HG02588 (cell line): ENCODE measurements at regions not wholly inside any gene's neighbourhood (a gene's known extent, or its start where the extent isn't known, plus 50 kb on each side); places are given as distances from the start of the nearest gene placed in this dataset.

ENCODE experiments used
- ATAC-seq: cut with Tn5 transposase; IDR thresholded peaks from one replicate; pipeline ENCODE4 v1.9.1; 2021; ENCODE audit warnings: mild to moderate bottlenecking, moderate library complexity; ENCODE audit not compliant: unreplicated experiment

DNA sequence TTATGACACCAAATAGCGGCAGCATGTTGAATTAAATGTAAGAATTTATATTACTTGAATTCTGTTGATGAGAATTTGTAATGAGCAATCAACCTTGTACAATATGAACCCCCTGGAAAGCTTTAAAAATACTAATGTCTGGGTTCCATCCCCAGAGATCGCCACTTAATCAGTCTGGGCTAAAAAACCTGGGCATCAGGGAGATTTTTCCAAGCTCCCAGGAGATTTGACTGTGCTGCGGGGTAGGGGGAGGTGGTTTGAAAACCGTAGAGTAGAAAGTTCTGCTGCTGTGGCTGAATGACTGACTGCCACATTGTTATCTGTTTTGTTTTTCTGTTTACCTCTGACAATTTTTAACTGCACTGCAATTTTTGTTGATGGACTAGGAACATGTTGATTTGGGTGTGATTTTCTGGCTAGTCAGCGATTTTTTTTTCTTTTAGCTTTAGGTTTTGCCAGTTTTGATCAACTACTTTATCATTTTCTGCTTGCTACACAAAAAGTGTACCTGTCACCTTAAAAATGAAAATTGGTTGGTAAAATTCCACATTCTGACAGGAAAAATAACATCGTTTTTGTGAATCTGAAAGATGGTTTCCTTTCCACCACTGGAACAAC is 79.3 kb downstream of the PCTP start:
- no peak for ATAC-seq

DNA sequence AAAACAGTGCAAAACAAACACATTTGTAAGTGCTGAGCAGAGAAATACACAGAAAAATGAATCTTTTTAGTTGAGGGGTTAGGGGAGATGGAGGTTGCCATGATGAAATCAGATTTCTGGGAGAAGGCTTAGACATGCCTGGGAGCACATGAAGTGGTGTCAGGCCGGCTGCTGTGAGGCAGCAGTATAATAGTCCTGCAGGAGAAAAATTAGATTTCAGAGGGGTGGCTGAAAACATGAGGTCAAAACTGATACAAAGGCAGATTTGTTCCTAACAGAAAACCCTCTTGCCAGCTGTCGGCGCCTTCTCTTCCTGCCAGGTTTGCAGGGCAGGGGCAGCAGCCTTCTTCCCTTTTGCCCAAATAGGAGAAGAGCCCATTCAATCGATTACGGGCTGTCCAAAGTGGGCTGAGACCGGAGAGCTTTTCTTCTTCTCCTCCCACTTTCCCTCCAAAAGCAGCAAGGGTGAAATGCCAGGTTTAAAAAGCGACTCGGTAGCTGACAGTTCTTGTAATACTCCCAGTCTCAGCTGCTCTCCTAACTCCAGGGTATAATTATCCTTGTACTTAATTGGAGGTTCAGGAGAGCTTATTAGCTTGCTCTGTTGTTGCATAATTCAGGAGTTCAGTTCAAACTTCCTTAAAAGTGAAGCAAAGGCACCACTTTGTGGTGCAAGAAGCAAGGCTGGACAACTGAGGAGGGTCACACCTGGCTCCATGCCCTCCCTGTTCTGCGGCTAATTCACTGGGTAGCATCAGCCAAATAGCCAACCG is 80.0 kb downstream of the PCTP start:
- ATAC-seq, result no peak

DNA sequence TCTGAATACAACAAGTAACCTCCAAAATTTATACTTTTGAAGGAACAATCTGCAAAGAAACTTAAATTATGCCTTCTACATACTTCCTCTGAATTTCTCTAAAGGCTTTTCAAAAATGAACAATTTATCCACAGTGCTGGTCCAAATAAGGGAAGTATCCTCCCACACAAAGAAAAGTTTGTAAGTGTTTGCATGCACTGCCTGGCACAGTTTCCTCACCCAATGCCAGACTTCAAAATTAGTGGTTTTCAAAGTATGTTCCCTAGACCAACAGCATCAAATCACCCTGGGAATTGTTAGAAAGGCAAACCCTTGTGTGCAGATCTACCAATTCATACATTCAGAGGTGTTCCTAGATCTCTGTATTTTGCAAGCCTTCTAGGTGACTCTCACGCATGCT is 82.5 kb downstream of the PCTP start:
- no peak for ATAC-seq

DNA sequence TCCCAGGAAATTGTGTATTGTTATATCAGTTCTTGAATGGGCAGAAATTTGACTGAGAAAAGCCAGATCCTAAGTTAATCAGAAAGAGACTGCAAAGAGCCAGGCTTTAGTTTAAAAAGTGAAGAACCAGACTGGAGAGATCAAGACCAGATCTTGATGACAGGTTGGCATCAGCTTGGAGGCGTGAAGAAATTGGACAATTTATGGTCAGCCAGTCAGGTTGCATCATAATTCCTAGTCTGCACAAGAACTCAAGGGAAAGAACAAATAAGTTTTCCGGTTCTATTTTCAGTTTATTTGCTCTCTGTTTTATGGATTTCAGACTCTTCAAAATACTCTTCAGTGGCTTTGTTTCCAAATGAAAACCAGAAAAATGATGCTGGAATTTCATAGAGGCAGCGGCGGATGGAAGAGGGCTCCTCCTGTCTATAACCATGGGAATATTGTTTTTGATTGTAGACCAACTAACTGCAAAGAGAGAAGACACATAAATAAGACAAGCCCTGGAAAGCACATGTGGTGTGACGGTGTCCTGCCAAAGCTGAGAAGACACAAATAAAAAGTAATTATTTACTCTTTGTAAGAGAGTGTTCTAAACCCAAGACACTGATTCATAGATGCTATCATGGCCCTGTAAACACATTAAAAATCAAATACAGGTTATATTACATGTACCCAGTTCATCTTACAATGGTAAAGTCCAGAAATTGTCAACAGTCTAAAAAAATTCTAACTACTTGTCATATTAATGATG is 91.7 kb downstream of the PCTP start:
- ATAC-seq, result no peak

DNA sequence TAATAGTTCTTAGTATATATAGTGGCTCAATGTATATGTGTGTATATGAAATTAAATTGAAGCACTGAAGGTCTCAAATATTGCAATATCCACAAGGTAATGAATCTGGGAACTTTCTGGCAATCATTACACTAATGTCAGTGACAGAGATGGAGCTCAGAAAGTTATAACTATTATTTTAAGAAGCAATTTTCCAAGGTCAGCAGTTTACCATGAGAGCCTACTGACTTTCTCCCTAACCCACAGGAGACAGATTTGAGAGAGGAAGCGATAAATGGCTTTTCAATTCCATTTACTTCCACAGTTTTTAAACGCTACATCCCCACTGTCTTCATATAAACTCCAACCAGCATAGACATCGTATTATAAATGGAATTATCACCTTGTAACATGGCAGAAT is 92.9 kb downstream of the PCTP start:
- no peak for ATAC-seq

DNA sequence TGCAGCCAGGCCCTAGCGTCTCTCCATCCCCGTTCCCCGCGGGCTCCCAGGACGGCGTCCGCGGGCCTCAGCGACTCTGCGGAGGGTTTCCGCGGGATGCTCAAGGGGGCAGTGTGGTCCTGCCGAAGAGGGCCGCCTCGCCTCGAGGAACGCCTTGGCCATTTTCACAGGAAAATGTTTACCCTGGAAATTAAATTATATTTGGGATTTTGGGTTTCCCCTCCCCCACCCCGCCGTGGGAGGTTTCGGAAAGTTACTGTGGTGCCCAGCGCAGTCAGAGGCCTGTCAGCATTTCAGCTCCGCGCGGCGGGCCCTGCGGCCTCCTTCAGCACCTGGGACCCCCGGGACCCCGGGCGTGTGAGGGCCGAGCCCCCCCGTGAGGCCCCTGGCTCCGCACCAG is 94.5 kb downstream of the PCTP start:
- no peak for ATAC-seq

DNA sequence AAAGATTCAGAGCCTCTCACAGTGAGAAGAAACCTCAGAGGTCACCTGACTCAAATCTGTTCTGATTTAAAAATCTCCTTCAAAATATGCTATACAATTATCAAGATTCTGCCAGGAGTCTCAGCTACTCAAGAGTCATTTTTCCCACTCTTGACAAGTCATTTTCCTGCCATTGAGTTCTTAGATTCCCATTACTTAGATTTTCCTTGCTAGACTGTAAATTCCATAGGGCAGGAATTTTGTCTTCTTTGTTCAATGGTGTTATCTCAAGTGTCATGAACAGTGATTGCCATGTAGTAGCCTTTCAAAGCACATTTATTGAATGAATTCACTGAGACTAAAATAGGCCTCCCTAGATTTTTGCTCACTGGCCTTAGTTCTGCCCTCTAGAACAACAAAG is 95.9 kb downstream of the PCTP start:
- ATAC-seq, result no peak

DNA sequence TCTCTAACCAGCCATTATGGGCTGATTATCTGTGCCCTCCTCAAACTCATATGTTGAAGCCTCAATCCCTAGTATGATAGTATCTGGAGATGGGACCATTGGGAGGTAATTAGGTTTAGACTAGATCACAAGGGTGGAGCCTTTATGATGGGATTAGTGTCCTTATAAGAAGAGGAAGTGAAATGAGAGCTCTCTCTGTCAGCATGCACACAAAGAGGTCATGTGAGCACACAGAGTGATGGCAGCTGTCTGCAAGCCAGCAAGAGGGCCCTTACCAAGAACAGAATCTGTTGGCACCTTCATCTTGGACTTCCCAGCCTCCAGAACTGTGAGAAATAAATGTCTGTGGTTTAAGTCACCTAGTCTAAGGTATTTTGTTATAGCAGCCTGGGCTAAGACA is 101.9 kb downstream of the PCTP start:
- ATAC-seq, result no peak

DNA sequence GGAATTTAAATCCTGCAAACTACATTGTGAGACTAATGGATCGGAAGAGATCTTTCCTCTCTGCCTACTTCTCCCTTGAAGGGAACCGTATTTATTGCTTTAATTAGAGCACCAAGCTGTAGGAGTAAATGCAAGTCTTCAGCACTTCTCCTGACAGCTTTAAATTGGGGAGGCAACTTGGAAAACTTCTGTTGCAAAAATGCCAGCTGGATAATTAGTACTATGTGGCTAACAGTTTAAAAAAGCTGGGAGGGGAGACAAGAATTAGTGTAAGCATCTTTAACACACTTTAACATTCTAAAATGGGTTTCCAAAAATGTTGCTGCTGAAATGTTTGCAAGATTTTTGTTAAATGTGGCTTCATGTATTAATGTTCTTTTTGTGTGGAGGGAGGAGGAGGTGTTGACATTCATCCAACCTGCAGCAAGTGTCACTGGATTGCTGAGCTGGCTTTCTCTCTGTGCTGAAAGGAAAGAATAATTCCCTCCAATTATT is 108.5 kb downstream of the PCTP start:
- ATAC-seq, result no peak

DNA sequence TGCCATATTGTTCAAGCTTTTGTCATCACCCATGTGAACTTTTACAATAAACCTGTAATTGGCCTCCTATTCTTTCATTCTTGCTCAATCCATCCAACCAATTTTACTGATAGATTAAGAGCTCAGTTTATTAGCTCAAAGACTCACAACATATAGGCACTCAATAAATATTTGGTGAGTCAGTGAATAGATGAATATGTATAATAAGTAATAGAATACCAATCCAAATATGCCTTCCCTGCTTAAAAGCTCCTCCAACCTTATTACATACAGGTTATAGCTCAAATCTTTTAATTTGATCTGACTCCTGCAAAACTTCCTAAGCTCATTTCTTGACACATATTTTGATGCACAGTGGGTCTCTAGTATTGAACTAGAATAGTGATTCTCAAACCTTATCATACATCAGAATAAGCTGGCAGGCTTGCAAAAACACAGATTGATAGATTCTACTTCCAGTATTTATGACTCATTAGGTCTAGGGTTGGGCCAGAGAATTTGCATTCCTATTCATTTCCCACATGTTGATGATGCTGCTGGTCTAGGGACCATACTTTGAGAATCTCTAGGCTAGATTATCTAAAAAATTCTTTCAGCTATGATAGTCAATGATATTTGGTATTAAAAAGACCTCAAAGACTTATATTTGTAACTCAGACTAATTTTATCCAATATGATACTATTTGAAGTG is 114.4 kb downstream of the PCTP start:
- ATAC-seq, result no peak

DNA sequence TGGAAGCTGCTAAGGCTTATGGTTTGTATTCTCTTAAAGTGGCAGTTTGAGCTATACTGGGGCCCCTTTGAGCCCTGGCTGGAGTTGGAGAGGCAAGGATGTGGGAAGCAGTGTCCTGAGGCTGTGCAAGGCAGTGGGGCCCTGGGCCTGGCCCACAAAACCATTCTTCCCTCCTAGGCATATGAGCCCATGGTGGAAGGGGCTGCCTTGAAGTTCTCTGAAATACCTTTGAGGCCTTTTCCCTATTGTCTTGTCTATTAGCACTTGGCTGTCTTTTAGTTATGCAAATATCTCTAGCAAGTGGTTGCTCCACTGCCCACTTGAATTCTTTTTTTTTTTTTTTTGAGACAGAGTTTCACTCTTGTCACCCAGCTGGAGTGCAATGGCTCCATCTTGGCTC is 119.2 kb downstream of the PCTP start:
- no peak for ATAC-seq

DNA sequence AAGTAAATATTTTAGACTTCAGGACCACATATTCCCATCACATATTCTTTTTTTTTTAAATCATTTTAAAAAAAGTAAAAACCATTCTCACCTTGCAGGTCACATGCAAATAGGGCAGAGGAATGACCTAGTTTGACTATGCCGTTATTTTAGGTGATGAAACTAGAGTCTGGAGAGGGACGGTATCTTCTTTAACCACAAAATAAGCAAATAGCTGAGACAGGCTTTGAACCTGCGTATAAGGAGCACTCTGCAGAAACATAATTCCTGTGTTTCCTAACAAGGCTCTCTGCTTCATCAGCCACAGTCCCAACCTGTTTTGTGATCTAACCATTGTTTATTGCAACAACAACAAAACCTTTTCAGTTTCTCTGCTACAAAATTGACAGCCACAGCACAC is 121.5 kb downstream of the PCTP start:
- no peak for ATAC-seq

DNA sequence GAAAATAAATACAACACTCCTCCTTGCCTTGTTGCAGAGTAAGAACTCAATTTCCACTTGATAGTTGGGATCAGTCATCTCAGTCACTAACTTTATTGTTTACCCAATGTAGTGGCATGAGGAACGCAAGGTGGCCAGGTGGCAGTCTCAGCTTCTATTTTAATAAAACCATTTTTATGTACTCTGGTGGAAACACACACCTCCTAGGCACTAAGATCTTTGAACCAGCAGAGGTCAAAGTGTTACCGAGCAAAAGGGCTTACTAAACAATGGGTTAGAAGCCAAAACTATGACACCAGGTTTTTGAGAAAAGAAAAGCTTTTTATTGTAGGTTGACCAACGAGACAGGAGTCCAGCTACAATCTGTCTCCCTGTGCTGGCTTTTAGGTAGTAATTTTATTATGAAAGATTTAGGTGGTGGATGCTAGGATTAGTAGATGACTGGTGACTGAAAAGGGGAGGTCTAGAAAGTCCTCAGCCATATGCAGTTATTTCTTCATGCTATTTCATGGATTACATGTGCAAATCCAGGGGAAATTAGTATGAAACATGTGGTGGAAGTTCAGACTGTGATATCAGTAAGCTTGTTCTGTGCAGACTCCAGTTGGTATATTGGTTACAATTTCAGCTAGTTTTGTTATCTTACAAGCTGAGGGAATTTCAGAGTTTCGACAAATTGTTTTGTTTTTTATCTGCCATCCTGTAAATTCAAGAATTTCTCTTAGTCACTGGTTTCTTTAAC is 122.3 kb downstream of the PCTP start:
- no peak for ATAC-seq

DNA sequence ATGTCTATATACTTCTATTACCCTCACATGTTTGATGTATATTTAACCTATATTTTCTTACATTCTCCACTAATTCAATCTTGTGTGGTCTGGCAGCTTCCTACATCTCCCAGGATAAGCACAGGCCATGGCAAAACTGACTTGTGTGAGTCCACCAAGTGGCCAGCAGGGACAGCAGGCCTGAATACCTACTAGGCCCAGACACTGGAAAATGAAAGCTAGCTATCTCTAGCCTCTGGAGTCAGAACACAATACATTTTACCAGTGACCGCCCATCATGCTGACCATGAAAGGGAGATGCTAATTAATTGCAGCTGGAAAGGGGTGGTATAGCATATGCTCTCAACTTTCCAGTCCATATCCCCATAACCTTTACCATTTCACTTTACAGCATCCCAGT is 132.3 kb downstream of the PCTP start:
- no peak for ATAC-seq

DNA sequence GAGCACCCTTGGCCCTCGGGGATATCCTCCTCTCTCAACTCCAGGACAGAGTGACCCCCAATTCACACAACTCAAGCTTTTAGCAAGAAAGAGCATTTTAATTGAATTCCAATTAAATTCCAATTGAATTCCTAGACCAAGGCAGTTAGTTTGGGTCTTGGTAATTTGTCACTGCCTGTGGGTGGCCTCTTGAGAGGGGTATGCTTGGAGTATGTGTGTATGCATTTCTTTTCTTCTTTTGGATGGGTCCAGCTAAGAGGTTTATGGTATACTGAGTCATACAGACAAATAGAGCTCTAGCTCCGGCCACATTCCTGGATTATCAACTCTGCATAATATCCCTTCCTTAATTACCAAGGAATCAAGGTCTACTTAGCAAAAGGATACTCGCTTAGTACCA is 136.7 kb downstream of the PCTP start:
- no peak for ATAC-seq

DNA sequence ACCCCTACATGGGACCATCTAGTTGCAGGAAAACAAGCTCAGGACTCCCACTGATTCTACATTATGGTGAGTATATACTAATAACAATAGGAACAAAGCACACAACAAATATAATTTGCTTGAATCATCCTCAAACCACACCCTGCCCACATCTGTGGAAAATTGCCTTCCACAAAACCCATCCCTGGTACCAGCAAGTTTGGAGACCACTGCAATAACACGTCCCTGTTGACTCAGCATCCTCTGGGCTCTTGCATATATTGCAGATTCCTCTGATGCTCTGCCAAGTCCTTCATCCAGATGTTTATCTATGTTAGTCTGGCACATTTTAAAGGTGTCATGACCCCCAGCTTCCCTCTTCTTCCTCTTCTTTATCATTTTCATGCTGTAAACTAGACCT is 138.4 kb downstream of the PCTP start:
- ATAC-seq, result no peak

DNA sequence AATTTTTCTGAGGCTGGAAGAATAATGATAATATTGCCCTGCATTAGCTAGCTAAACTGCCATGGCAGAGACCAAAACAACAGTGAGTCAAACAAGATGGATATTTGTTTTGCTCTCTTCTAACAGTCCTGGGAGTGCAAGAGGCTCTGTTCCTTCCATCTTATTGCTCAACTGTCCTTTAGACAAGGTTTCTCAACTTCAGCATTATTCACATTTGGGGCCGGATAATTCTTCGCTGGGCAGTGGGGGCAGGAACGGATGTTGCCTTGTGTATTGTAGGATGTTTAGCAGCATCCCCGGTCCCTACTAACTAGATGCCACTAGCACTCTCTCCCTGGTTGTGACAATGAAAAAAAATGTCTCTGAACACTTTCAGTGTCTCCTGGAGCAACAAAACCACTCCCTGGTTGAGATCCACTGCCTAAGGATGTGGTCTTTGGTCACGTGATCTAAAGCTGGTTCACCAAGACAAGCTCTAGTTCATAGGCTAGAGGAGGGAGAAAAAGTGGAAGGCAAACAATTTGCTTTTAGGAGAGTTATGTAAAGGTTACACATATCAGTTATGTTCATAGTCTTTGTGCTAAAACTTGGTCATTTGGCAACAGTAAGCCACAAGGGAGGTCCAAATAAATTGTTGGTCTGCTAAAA is 144.4 kb downstream of the PCTP start:
- ATAC-seq, result no peak

DNA sequence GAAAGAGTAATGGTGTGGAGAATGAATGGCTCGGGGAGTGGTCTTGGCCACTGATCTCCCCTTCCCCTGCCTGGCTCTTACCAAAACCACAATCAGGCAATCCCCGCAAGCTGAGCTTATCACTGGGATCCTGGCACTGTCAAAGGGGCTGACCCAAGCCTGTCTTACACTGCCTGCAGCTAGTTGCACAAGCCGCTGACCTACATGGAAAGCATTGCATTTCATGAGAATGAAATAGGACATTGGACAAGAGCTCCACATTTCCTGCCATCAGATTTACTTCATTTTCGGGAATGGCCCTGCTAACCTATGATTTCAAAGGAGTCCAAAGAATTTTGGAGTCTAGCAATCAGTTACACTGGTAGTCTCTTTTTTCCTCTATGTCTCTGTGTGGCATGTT is 146.4 kb downstream of the PCTP start:
- no peak for ATAC-seq

DNA sequence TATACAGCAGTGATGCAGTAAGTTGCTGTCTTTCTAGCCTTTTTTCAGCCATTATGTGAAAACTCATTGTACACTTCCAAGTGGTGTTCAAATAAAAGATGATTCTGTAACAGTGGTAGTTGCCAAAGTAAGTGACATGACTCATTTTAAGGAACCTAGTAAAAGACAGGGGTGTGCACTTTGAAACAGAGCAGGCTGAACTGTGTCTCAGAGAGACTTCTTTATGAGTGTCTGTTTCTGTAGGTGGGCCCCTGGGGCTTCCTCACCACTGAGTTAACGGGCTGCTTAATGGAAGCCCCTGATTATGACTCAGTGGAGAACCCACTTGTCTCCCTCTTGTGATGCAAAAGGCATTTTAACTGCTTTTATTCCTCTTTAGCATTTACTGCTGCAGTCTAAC is 147.3 kb downstream of the PCTP start:
- no peak for ATAC-seq

DNA sequence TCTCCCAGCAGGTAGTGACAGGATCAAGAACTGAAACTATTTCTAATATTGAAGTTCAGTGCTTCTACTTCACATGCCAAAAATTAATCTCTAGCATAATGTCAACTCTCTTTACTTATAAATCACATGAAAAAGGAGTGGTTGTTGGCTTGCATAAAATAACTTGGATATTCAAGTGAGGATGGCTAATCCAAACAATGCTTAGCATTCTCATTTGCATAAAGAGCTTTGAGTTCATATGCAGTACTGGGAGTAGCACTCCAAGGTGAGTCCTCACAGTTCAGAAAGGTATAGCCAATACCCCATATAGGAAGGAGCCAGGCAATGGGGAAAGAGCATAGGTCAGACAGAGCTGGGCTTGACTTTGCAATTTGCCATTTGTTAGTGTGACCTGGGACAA is 149.3 kb downstream of the PCTP start:
- ATAC-seq, result no peak
